Endothelial cell of umbilical vein (primary cell): ENCODE measurements at regions not wholly inside any gene's neighbourhood (a gene's known extent, or its start where the extent isn't known, plus 50 kb on each side); places are given as distances from the start of the nearest gene placed in this dataset.

Experiments used
- BruUV-seq: library from RNA; stranded (reverse); fragments of 400-500 nt; replicated peaks from 2 replicates; lab custom pipeline; 2021; lab: Mats Ljungman, UMichigan
- CTCF ChIA-PET: fragments of 300-600, 350-600 bp; sonication (Branson Sonifier 250); formaldehyde crosslinking; loops from one replicate; lab custom pipeline; 2021; ENCODE audit warnings: antibody characterized with exemption, inconsistent platforms; lab: Charles Lee
- POLR2A ChIA-PET: fragments of 300-600, 350-600 bp; sonication (Branson Sonifier 250); formaldehyde crosslinking; loops from one replicate; lab custom pipeline; 2021; ENCODE audit warnings: antibody characterized with exemption, inconsistent platforms; lab: Charles Lee
- DNase-seq: peaks from one replicate; pipeline ENCODE4 v3.0.0-alpha.2; 2011; ENCODE audit warnings: low read depth, low spot score
- FAIRE-seq: peaks from 2 replicates; lab custom pipeline; 2011; peaks lifted over from hg19 to GRCh38; lab: Jason Lieb, UNC
- H2AFZ ChIP-seq: 2 replicates; pipeline ENCODE4 v1.6.0; 2012; ENCODE audit warnings: low read depth, low read length, control low read depth, inconsistent platforms
- H3K27ac ChIP-seq: 2 replicates; pipeline ENCODE4 v1.5.1; 2011; ENCODE audit warnings: low read depth, mild to moderate bottlenecking, control low read depth, low read length, moderate library complexity; ENCODE audit not compliant: insufficient read depth
- H3K27me3 ChIP-seq, 2 experiments: 2 replicates each; pipeline versions ENCODE4 v1.6.0 to v1.6.1; 2011; ENCODE audit warnings: low read length in 2 of 2, mixed read lengths in 1 of 2; ENCODE audit not compliant: control insufficient read depth in 2 of 2, insufficient read depth in 2 of 2
- H3K36me3 ChIP-seq, 2 experiments: 2 replicates in 1 of 2; 3 replicates in 1 of 2; pipeline ENCODE4 v1.5.1; 2011; ENCODE audit warnings: low read length in 2 of 2, mild to moderate bottlenecking in 1 of 2, moderate library complexity in 1 of 2; ENCODE audit not compliant: control insufficient read depth in 2 of 2, insufficient read depth in 2 of 2; ENCODE audit errors: extremely low read depth in 1 of 2
- H3K4me1 ChIP-seq: 3 replicates; pipeline ENCODE4 v1.5.1; 2011; ENCODE audit warnings: mild to moderate bottlenecking, low read length; ENCODE audit not compliant: control insufficient read depth, insufficient read depth; ENCODE audit errors: extremely low read depth
- H3K4me2 ChIP-seq: 2 replicates; pipeline ENCODE4 v1.6.1; 2011; ENCODE audit warnings: low read length, control low read depth, mixed read lengths; ENCODE audit not compliant: insufficient read depth
- H3K4me3 ChIP-seq, 3 experiments: fragments of 200-600 bp in 1 of 3; sonication (generic), shearing (Covaris generic) in 1 of 3; replicated peaks in 1 of 3; 2 replicates each; pipeline ENCODE4 v1.5.1; 2011 to 2016; ENCODE audit warnings: control low read depth in 3 of 3, low read length in 3 of 3, mild to moderate bottlenecking in 2 of 3, inconsistent platforms in 1 of 3, low read depth in 1 of 3, moderate library complexity in 1 of 3; ENCODE audit not compliant: insufficient read depth in 1 of 3
- H3K79me2 ChIP-seq: 2 replicates; pipeline ENCODE4 v1.6.0; 2012; ENCODE audit warnings: low read length, inconsistent platforms; ENCODE audit not compliant: control insufficient read depth, insufficient read depth
- H3K9ac ChIP-seq: replicated peaks from 2 replicates; pipeline ENCODE3; 2011; ENCODE audit warnings: low read length, control low read depth; ENCODE audit not compliant: insufficient read depth; ENCODE audit errors: extremely low read depth
- H3K9me1 ChIP-seq: replicated peaks from 3 replicates; pipeline ENCODE4 v1.6.0; 2011; ENCODE audit warnings: mild to moderate bottlenecking, low read length; ENCODE audit not compliant: control insufficient read depth, insufficient read depth; ENCODE audit errors: extremely low read depth
- H3K9me3 ChIP-seq: replicated peaks from 2 replicates; pipeline ENCODE4 v1.5.1; 2012; ENCODE audit warnings: low read length, inconsistent platforms; ENCODE audit not compliant: control insufficient read depth, insufficient read depth
- H4K20me1 ChIP-seq: replicated peaks from 2 replicates; pipeline ENCODE3; 2011; ENCODE audit warnings: mild to moderate bottlenecking, low read length; ENCODE audit not compliant: control insufficient read depth, insufficient read depth; ENCODE audit errors: extremely low read depth
- CTCF ChIP-seq, 2 donors: IDR thresholded peaks; 1 replicate in 1 of 2; 2 replicates in 1 of 2; pipeline ENCODE4 v1.5.1; 2011; ENCODE audit warnings: low read length in 2 of 2, mild to moderate bottlenecking in 2 of 2, moderate library complexity in 2 of 2, control low read depth in 1 of 2, inconsistent platforms in 1 of 2, low read depth in 1 of 2; ENCODE audit not compliant: insufficient read depth in 1 of 2; ENCODE audit errors: extremely low read depth in 1 of 2
- EZH2 ChIP-seq: IDR thresholded peaks from 2 replicates; pipeline ENCODE4 v1.6.1; 2012; ENCODE audit warnings: borderline replicate concordance, low read depth, mild to moderate bottlenecking, moderate library complexity, low read length, inconsistent platforms; ENCODE audit not compliant: severe bottlenecking
- FOS ChIP-seq: IDR thresholded peaks from 2 replicates; pipeline ENCODE4 v1.6.1; 2011; ENCODE audit warnings: mild to moderate bottlenecking, low read length, moderate library complexity, borderline replicate concordance; ENCODE audit not compliant: insufficient read depth
- GATA2 ChIP-seq: IDR thresholded peaks from 2 replicates; pipeline ENCODE4 v1.7.0; 2011; ENCODE audit warnings: low read depth, mild to moderate bottlenecking, moderate library complexity, mixed read lengths, low read length; ENCODE audit not compliant: insufficient read length, insufficient read depth
- JUN ChIP-seq: IDR thresholded peaks from 2 replicates; pipeline ENCODE4 v1.6.1; 2011; ENCODE audit warnings: borderline replicate concordance, low read depth; ENCODE audit not compliant: insufficient read length, insufficient read depth
- MAX ChIP-seq: IDR thresholded peaks from 2 replicates; pipeline ENCODE4 v1.6.1; 2011; ENCODE audit not compliant: insufficient read depth, insufficient read length
- MYC ChIP-seq: IDR thresholded peaks from one replicate; pipeline ENCODE4 v1.6.1; 2011; ENCODE audit warnings: mild to moderate bottlenecking, low read depth, low read length
- POLR2A ChIP-seq: IDR thresholded peaks from 2 replicates; pipeline ENCODE4 v1.6.1; 2012; ENCODE audit warnings: low read depth, mild to moderate bottlenecking, control low read depth, low read length
- POLR2AphosphoS5 ChIP-seq: IDR thresholded peaks from 2 replicates; pipeline ENCODE4 v1.6.1; 2012; ENCODE audit warnings: low read depth, mild to moderate bottlenecking, control low read depth, low read length, moderate library complexity; ENCODE audit not compliant: insufficient read depth
- dilution Hi-C: fragments of 300-500 bp; cut with MboI; formaldehyde crosslinking; loops from one replicate; pipeline ENCODE4 v1.15.0; 2019; ENCODE audit warnings: low sequenced_read_pairs; ENCODE audit not compliant: extremely low pct_ligation_motif_present
- intact Hi-C: fragments of 100-400 bp; cut with micrococcal nuclease; formaldehyde crosslinking; loops from one replicate; pipeline ENCODE4 v1.10.0; 2022

- Histone ChIP-seq H3K4me3 (no peak overlapping the region), H3K36me3 (no peaks in the 10 kb centered on the region), H3K9me3 (no peaks in the 10 kb centered on the region), H3K4me1 (peaks cover 4% of the 10 kb centered on the region), H2AFZ (no peak overlapping the region), H3K27ac (no peak overlapping the region), H4K20me1 (no peaks in the 10 kb centered on the region), H3K9me1 (no peaks in the 10 kb centered on the region), H3K9ac (no peak overlapping the region), H3K4me2 (no peak overlapping the region), H3K79me2 (no peaks in the 10 kb centered on the region), H3K27me3 (no peaks in the 10 kb centered on the region)
- CTCF ChIA-PET, result interaction anchor here (1.4 kb wide), 1 partner anchor 10 kb away, joined by 7 read pairs; no protein-coding TSS in a partner anchor
- no TSS peak for BruUV-seq
- POLR2A ChIA-PET, result no interaction called here
- DNase-seq (peak; percentile 49), FAIRE-seq (no peak)
- intact Hi-C loops, result no loop called here
- dilution Hi-C loops, result no loop called here
- TF ChIP-seq MYC (no peak), MAX (no peak), JUN (peak; percentile 16), POLR2AphosphoS5 (no peak), GATA2 (peak; percentile 20), POLR2A (no peak)
These were observed 178.3 kb upstream of the CRIM1 start for GRCh38 chr2:36177282-36177681.

- H3K9me1 ChIP-seq, result no peaks in the 10 kb centered on the region
- no TSS peak for BruUV-seq
- H3K4me1 ChIP-seq, result peaks cover 4% of the 10 kb centered on the region
- H3K79me2 ChIP-seq, result no peaks in the 10 kb centered on the region
- H3K9ac ChIP-seq, result no peak overlapping the region
- ChIA-PET CTCF (no interaction called here), POLR2A (no interaction called here)
- H3K4me3 ChIP-seq, result no peak overlapping the region
- H3K4me2 ChIP-seq, result no peak overlapping the region
- H2AFZ ChIP-seq, result no peak overlapping the region
- TF ChIP-seq POLR2A (no peak), MYC (no peak), JUN (no peak), CTCF (IDR thresholded peaks at IDR 0.05; ENCODE audit: extremely low read depth in 1 of 2, insufficient read depth in 1 of 2, low read depth in 1 of 2, low read length in 2 of 2) (no peak), FOS (no peak), EZH2 (no peak), POLR2AphosphoS5 (no peak), GATA2 (no peak), MAX (no peak)
- FAIRE-seq (no peak), DNase-seq (no peak)
- no peaks in the 10 kb centered on the region for H3K9me3 ChIP-seq
- dilution Hi-C loops (no loop called here), intact Hi-C loops (no loop called here)
- H3K27me3 ChIP-seq, result no peaks in the 10 kb centered on the region
- no peaks in the 10 kb centered on the region for H4K20me1 ChIP-seq
- H3K36me3 ChIP-seq, result no peaks in the 10 kb centered on the region
- no peak overlapping the region for H3K27ac ChIP-seq
These were observed 180.7 kb upstream of the CRIM1 start for GRCh38 chr2:36174920-36175319.
